ENCODE measurements at regions not wholly inside any gene's neighbourhood (a gene's known extent, or its start where the extent isn't known, plus 50 kb on each side); places are given as distances from the start of the nearest gene placed in this dataset.
"Not testable (repeated sequence)": the region's sequence is repeated elsewhere in the genome, so short reads cannot be mapped to it uniquely, and the experiment has no call there.

GRCh38 chr17:27065588-27065987, 228.3 kb upstream of the WSB1 start:
- DNase-seq (ENCODE audit: low read depth in 2 of 2), result no peak

GRCh38 chr17:27066315-27066714, 227.6 kb upstream of the WSB1 start:
- DNase-seq (ENCODE audit: low read depth in 2 of 2), result no peak

DNA sequence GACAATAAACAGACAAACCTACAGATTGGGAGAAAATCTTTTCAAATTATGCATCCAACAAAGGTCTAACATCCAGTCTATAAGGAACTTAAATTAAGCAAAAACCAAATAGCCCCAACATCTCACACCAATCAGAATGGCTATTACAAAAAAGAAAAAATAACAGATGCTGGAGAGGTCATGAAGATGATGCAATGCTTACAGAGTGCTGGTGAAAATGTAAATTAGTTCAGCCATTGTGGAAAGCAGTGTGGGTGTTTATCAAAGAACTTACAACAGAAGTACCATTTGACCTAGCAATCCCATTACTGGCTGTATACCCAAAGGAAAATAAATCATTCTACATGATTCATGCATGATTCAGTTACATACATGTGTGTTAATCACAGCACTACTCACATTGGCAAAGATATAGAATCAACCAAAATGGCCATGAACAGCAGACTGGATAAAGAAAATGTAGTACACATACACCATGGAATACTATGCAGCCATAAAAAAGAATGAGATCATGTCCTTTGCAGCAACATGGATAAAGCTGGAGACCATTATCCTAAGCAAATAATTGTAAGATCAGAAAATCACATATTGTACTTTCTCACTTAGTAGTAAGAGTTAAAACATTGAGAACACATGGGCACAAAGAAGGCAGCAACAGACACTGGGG, 223.9 kb upstream of the WSB1 start:
- DNase-seq (ENCODE audit: low read depth in 2 of 2), result no peak

DNA sequence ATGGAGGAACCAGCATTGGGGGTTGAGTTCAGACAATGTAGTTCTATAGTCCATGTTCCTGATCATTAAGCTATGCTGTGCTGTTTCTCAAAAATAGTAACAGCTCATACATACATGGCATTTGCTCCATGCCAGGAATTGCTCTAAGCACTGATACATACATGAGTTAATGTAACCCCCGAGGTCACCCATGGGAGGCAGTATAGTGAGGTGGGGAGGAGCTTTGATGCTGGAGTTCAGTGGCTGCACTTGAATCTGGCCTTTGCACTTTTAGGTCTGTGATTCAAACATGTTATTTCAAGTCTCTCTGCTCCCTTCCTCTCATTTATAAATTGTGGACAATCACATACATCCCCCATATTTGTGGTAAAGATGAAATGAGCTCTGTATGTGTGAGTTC, 223.1 kb upstream of the WSB1 start:
- DNase-seq (ENCODE audit: low read depth in 2 of 2), result no peak

- no peak for DNase-seq (ENCODE audit: low read depth in 2 of 2)
Measured at GRCh38 chr17:27072885-27073284, 221.0 kb upstream of the WSB1 start.

- DNase-seq (ENCODE audit: low read depth in 2 of 2), result no peak
Measured at GRCh38 chr17:27076814-27077213, 217.1 kb upstream of the WSB1 start.

DNA sequence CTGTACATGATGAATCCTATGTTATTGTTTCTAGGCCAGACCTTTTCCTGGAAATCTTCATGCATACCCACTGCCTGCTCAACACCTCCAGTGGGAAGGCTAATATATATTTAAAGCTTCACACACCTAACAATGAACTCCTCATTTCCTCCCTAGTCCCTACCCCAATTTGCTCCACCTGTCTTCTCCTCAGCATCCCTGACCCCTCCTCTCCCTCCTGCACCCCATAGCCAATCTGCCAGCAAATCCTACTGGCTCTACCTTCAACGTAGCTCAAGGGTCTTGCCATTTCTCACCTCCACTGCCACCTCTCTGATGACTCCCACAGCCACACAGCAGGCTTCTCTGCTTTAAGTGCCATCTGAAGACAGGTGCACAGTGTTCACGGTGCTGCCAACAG, 215.6 kb upstream of the WSB1 start:
- DNase-seq (ENCODE audit: low read depth in 2 of 2), result no peak

DNA sequence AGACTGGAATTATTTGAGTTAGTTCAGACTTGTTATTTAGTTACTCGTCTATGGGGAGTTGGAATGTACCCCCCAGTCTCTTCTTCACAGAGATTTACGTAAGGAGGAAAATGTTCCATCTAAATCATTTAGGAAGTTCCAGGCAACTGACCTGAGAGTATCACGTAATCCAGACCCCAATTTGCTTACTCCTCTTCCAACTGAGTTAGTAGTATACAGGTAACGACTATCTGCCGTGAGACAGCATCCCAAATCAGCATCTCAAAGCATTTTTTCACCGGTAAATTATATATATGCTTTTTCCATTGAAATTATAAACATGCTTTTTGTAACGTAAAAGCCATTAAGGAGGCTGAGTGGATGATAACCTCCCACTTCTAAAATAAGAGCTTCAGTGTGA, 214.3 kb upstream of the WSB1 start:
- DNase-seq (ENCODE audit: low read depth in 2 of 2), result no peak

GRCh38 chr17:27081002-27081638, 212.8 kb upstream of the WSB1 start:
- no peak for DNase-seq (ENCODE audit: low read depth in 2 of 2)

- no peak for DNase-seq (ENCODE audit: low read depth in 2 of 2)
Measured at GRCh38 chr17:27082023-27082774, 211.7 kb upstream of the WSB1 start.

DNA sequence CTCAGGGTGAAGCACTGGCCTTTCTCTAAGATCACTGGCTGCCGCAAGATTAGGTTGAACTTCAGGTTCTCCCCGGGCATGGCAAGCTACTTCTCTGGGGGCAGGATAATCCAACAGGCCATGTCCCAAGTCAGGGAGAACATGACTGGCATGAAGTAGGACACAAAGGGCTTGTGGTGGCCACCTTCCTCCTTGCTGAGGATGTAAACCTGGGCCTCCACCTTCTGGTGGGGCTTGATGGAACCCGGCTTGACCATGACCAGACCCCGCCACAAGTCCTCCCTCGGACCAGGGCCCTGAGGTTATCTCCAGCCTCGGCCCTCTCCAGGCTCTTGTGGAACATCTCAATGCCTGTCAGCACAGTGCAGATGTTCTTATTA, 211.1 kb upstream of the WSB1 start:
- no peak for DNase-seq (ENCODE audit: low read depth in 2 of 2)

DNA sequence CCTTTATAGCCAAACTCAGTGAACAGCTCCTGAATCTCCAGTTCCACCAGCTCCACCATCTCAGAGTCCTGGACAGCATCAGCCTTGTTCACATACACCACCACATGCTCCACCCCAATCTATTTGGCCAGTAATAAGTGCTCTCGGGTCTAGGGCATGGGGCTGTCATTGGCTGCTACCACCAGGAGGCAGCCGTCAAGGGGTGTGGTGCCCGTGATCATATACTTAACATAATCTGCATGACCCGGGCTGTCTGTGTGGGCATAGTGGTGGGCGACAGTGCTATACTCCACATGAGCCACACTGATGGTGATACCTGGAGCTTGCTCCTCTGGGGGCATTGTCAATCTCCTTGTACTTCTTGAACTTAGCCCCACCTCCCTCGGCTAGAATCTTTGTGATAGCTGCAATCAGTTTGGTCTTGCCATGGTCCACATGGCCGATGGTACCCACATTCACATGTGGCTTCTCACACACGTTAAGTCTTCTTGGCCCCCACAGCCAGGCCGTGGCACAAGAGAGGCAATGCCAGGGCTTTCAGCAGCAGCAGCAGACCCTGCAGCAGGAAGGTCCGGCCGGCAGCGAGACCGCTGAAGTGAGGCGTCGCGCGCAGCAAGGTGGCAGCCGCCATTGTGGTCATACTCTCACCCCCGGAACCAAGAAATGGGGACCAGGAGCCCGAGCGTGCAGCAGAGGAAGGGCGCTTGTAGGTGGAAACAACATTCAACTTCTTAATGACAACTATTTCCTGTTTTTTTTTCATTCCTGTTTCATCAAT, 210.3 kb upstream of the WSB1 start:
- DNase-seq (ENCODE audit: low read depth in 2 of 2), result no peak

DNA sequence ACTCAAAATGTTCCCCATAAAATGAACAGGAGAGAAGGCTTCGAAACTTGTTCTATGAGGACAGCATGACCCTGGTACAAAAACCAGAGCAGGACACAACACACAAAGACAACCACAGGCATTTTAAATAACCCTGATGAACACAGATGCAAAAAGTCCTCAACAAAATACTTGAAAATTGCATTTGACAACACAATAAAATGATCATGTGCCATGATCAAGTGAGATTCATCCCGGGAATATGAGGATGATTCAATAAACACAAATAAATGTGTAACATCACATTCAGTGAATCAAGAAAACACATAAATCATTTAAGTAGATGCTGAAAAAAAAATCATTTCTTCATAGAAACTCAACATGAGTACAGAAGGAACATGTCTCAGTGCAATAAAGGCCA, 208.4 kb upstream of the WSB1 start:
- no peak for DNase-seq (ENCODE audit: low read depth in 2 of 2)

GRCh38 chr17:27086526-27086925, 207.4 kb upstream of the WSB1 start:
- DNase-seq (ENCODE audit: low read depth in 2 of 2), result no peak

GRCh38 chr17:27087935-27088766, 205.8 kb upstream of the WSB1 start:
- no peak for DNase-seq (ENCODE audit: low read depth in 2 of 2)

DNA sequence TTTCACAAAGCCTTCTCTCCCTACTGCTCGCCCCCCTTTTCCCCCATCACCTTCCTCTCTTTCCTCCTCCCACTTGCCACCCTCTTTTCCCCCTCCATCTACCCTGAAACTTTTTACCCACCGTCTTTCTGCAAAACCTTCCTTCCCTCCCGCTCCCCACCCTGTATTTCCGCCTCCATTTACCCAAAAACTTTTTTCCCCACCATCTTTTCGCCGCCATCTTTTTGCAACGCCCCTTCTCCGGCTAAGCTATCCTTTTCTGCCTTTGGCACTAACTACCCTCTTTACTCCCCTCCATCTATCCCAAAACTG, 205.2 kb upstream of the WSB1 start:
- no peak for DNase-seq (ENCODE audit: low read depth in 2 of 2)

DNA sequence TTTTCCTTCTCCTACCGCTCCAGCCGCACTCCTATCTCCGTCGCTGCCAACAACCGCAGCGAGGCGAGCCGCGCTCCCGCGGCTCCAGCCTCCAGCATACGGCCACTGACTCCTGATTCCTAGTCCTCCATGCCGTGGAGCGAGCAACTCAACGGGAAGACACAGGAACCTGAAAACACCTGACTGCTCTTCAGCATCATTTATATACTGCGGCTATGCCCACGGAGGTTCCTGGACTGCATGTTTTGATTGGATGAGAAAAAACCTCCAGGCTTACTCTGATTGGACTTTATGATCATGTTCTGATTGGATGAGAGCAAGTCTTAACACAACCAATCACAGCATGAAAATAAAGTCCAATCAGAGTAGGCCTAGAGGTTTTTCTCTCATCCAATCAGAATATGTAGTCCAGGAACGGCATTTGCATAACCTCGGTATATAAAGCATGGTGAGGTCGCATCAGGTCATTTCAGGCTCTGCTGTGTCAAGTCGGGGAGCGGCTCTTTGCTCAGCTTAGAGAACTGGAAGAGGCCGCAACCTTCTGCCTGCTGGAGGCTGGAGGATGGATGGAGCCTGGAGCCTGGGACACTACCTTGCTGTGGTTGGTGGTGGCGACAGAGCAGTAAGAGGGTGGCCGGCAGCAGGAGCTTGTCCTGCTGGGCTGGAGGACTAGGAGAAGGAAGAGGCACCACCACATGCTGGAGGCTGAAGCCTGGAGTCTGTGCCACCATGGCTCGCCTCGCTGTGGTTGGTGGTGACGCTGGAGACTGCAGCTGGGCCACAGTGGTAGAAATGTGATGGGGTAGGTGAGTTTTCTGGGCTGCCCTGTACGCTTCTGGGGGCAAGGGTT, 204.6 kb upstream of the WSB1 start:
- not testable (repeated sequence) for DNase-seq (ENCODE audit: low read depth in 2 of 2)

GRCh38 chr17:27089929-27090247, 204.0 kb upstream of the WSB1 start:
- DNase-seq (ENCODE audit: low read depth in 2 of 2), result no peak

DNA sequence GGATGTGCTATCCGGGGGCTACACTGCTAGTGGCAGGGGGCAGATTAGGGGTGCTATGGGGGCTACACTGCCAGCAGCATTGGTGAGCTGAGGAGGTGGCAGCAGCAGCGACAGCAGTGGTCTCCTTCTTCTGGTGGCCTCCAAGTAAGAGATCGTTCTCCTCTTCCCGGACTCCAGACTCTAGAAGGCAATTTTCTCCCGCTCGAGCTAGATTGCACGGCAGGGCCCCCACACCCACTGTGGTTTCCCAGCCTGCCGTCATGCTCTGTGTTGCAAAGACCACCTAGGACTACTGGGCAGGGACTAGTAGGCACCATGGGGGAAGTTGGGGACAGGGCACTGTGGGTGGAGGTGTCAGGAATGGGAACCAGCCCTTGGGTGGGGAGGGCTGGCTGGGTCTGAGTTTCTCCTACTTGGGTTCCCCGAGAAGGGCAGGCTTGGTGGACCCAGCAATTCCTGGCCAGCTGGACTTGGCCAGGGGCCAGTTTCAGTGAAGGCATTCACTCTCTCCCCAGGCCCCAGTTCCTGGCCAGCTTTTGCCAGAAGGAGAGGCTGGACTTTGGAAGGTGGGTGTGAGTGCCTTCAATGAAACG, 203.4 kb upstream of the WSB1 start:
- DNase-seq (ENCODE audit: low read depth in 2 of 2), result not testable (repeated sequence)

DNA sequence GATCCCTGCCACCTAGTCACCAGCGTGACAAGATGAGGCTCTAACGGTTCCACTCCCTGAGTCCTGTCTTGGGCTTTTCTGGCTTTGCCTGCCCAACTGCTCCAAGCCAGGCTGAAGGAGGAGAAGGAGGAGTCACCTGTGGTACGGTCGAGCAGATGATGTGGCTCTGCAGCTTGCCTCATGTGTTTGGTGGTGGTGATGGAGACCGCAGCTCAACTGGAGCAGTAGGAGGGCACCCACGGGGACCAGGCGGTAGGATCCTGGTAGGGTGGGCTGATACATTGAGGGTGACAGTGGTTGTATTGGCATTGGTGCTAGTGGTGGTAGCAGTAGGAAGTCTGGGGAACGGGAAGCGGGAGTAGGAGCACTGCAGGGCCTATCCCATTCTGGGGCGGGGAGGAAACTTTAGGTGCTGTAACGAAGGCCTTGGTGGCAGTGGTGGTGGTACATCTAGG, 202.8 kb upstream of the WSB1 start:
- DNase-seq (ENCODE audit: low read depth in 2 of 2), result no peak

Measured in activated CD4-positive, alpha-beta T cell treated with anti-CD3 and anti-CD28 coated beads for 24 hours (primary cell).